GM06990 (cell line): ENCODE measurements at regions not wholly inside any gene's neighbourhood (a gene's known extent, or its start where the extent isn't known, plus 50 kb on each side); places are given as distances from the start of the nearest gene placed in this dataset.

Experiments used
- DNase-seq: peaks from one replicate; pipeline ENCODE4 v3.0.0-alpha.2; 2011; ENCODE audit not compliant: insufficient read length; ENCODE audit errors: extremely low read depth
- H3K27me3 ChIP-seq: replicated peaks from 2 replicates; pipeline ENCODE4 v1.6.0; 2011; ENCODE audit warnings: low read length; ENCODE audit not compliant: control insufficient read depth, insufficient read depth
- H3K36me3 ChIP-seq: 2 replicates; pipeline ENCODE4 v1.5.1; 2011; ENCODE audit warnings: low read length; ENCODE audit not compliant: control insufficient read depth, insufficient read depth
- H3K4me3 ChIP-seq: replicated peaks from 2 replicates; pipeline ENCODE4 v1.5.1; 2011; ENCODE audit warnings: low read depth, mild to moderate bottlenecking, control low read depth, low read length
- CTCF ChIP-seq: IDR thresholded peaks from 2 replicates; pipeline ENCODE4 v1.5.1; 2011; ENCODE audit warnings: low read length, control low read depth, mild to moderate bottlenecking, inconsistent platforms; ENCODE audit not compliant: insufficient read depth, poor library complexity, severe bottlenecking

GRCh38 chr9:135326141-135326540 lies 153.4 kb upstream of the PPP1R26 start:
- Histone ChIP-seq H3K4me3 (no peak overlapping the region), H3K27me3 (no peaks in the 10 kb centered on the region), H3K36me3 (no peaks in the 10 kb centered on the region)
- TF ChIP-seq CTCF, result no peak
- DNase-seq, result no peak

- no peak for TF ChIP-seq CTCF
- no peaks in the 10 kb centered on the region for H3K27me3 ChIP-seq
- no peaks in the 10 kb centered on the region for H3K36me3 ChIP-seq
- H3K4me3 ChIP-seq, result no peak overlapping the region
- no peak for DNase-seq
Observed at GRCh38 chr9:135326633-135327152, 152.9 kb upstream of the PPP1R26 start.

- Histone ChIP-seq H3K4me3 (no peak overlapping the region), H3K36me3 (no peaks in the 10 kb centered on the region), H3K27me3 (no peaks in the 10 kb centered on the region)
- DNase-seq, result no peak
- no peak for TF ChIP-seq CTCF
Observed at GRCh38 chr9:135328485-135329417, 150.8 kb upstream of the PPP1R26 start.

GRCh38 chr9:135329571-135330306 lies 149.8 kb upstream of the PPP1R26 start:
- H3K27me3 ChIP-seq, result no peaks in the 10 kb centered on the region

GRCh38 chr9:135330307-135330631 lies 149.3 kb upstream of the PPP1R26 start:
- TF ChIP-seq CTCF, result no peak
- no peak for DNase-seq
- Histone ChIP-seq H3K36me3 (no peaks in the 10 kb centered on the region), H3K4me3 (no peak overlapping the region), H3K27me3 (no peaks in the 10 kb centered on the region)

More at GRCh38 chr9:135329571-135330306, 149.8 kb upstream of the PPP1R26 start:
- Histone ChIP-seq H3K4me3 (no peak overlapping the region), H3K36me3 (no peaks in the 10 kb centered on the region)
- no peak for TF ChIP-seq CTCF
- DNase-seq, result no peak
